ENCODE measurements at regions not wholly inside any gene's neighbourhood (a gene's known extent, or its start where the extent isn't known, plus 50 kb on each side); places are given as distances from the start of the nearest gene placed in this dataset.
"Not testable (repeated sequence)": the region's sequence is repeated elsewhere in the genome, so short reads cannot be mapped to it uniquely, and the experiment has no call there.

- no peak for DNase-seq
Measured at GRCh38 chr13:38415233-38415632, 65.6 kb downstream of the UFM1 start.

GRCh38 chr13:38417241-38417640 lies 67.6 kb downstream of the UFM1 start:
- DNase-seq: no peak

GRCh38 chr13:38417727-38418126 lies 68.1 kb downstream of the UFM1 start:
- DNase-seq: peak; percentile 19 to 35

- no peak for DNase-seq
Measured at GRCh38 chr13:38418286-38418685, 68.6 kb downstream of the UFM1 start.

- no peak for DNase-seq
Measured at GRCh38 chr13:38419312-38419873, 69.7 kb downstream of the UFM1 start.

GRCh38 chr13:38421590-38422560 lies 72.2 kb downstream of the UFM1 start:
- DNase-seq: no peak

- no peak for DNase-seq
Measured at GRCh38 chr13:38429916-38430315, 80.3 kb downstream of the UFM1 start.

GRCh38 chr13:38430796-38431195 lies 81.1 kb downstream of the UFM1 start:
- no peak for DNase-seq

GRCh38 chr13:38440666-38441065 lies 91.0 kb downstream of the UFM1 start:
- no peak for DNase-seq

- no peak for DNase-seq
Measured at GRCh38 chr13:38444904-38445303, 95.3 kb downstream of the UFM1 start.

GRCh38 chr13:38452656-38453055 lies 103.0 kb downstream of the UFM1 start:
- no peak for DNase-seq

- no peak for DNase-seq
Measured at GRCh38 chr13:38462605-38463004, 113.0 kb downstream of the UFM1 start.

- no peak for DNase-seq
Measured at GRCh38 chr13:38463048-38463447, 113.4 kb downstream of the UFM1 start.

GRCh38 chr13:38472411-38472810 lies 122.8 kb downstream of the UFM1 start:
- not testable (repeated sequence) for DNase-seq

GRCh38 chr13:38473305-38473704 lies 123.7 kb downstream of the UFM1 start:
- DNase-seq: no peak

GRCh38 chr13:38477676-38478075 lies 128.0 kb downstream of the UFM1 start:
- no peak for DNase-seq

GRCh38 chr13:38483623-38484022 lies 134.0 kb downstream of the UFM1 start:
- no peak for DNase-seq

GRCh38 chr13:38490657-38491056 lies 141.0 kb downstream of the UFM1 start:
- no peak for DNase-seq

- DNase-seq: no peak
Measured at GRCh38 chr13:38494445-38494844, 144.8 kb downstream of the UFM1 start.

- DNase-seq: no peak
Measured at GRCh38 chr13:38496917-38497316, 147.3 kb downstream of the UFM1 start.

- DNase-seq: no peak
Measured at GRCh38 chr13:38498271-38498670, 148.6 kb downstream of the UFM1 start.

- no peak for DNase-seq
Measured at GRCh38 chr13:38514575-38514974, 164.9 kb downstream of the UFM1 start.

GRCh38 chr13:38518328-38518727 lies 168.5 kb upstream of the FREM2 start:
- DNase-seq: no peak

GRCh38 chr13:38519229-38519911 lies 167.5 kb upstream of the FREM2 start:
- no peak for DNase-seq
